DMS 273 (cell line): ENCODE measurements at regions not wholly inside any gene's neighbourhood (a gene's known extent, or its start where the extent isn't known, plus 50 kb on each side); places are given as distances from the start of the nearest gene placed in this dataset.
"Not testable (repeated sequence)": the region's sequence is repeated elsewhere in the genome, so short reads cannot be mapped to it uniquely, and the experiment has no call there.

Source experiments
- DNase-seq: peaks from one replicate; lab custom pipeline; 2025; ENCODE audit not compliant: unreplicated experiment; lab: John Stamatoyannopoulos, UW

DNA sequence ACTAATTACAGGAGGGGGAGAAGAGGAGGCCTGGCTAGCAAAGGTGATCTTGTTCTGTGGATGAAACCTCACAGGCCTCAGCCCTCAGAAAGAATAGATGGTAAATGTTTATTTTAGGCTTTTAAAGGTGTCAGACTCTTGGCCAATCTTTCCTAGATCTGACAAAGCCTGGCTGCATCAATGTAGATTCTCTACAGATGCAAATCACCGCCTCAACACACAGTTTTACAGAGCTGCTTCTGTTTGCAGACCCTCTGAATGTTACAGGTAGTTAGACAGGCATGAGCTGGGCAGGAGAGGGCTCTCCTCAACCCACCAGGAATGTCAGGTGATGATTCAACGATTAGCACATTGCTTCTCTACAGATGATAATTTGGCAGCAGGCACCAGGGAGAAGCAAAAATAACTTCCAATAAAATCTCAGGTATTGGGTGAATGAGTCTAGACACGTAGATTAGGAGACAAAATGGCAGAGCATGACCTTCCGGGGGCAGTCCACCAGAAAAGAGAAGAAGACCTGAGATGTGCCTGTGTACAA, 105.4 kb upstream of the VANGL1 start:
- DNase-seq: no peak

DNA sequence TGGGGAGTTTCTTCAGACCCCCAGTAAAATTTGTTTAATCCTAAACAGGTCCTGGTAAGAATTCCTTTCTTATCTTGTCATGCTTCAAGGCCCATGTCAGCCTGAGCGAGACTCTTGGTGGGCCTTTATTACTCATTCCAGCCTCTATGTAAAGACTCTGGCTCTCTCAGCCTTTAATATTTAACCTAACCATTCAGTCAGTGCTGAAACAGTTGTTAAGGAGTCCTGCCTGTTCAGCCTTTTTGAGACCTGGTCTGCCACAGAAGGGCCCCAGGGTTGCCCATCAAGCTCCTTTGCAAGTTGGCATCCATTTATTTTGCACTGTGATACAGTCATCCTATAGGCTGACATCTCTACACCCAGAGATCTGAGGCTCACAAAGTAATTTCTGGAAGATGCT, 107.7 kb upstream of the VANGL1 start:
- DNase-seq: no peak

DNA sequence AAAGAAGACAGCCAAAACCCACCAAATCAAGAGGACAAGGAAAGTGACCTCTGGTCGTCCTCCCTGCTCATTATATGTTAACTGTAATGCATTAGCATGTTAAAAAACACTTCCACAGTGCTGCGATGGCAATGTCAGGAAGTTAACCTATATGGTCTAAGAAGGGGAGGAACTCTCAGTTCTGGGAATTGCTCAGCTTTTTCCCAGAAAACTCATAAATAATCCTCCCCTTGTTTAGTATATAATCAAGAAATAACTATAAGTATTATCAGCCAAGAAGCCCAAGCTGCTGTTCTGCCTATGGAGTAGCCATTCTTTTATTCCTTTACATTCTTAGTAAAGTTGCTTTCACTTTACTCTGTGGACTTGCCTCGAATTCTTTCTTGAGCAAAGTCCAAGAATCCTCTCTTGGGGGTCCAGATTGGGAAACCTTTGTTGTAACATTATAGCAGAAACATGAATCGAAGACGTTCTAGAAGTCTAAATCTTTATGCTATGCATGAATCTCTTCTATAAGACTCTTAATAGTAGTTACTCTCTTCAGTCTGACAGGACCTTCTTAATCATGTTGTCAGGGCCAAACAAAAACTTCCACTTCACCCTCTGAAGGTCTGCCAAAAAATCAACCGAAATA, 110.0 kb upstream of the VANGL1 start:
- no peak for DNase-seq

DNA sequence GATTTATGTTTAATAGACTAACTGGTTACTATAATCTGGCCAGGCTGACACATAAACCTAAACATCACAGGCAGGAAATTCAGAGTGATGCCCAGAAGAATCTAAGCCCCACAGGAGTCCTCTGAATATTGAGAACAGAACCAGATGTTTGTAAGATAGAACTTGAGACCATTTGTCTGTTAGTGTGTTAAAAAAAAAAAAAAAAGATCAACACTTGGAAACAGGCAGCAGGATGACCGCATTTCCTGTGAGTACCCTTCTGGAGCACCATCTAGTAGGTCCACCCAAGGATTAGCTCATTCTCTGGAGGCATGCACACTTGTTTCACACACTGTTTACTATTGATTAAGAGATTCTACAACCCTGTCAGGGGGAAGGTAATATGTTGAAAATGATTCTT, 111.4 kb upstream of the VANGL1 start:
- DNase-seq: no peak

DNA sequence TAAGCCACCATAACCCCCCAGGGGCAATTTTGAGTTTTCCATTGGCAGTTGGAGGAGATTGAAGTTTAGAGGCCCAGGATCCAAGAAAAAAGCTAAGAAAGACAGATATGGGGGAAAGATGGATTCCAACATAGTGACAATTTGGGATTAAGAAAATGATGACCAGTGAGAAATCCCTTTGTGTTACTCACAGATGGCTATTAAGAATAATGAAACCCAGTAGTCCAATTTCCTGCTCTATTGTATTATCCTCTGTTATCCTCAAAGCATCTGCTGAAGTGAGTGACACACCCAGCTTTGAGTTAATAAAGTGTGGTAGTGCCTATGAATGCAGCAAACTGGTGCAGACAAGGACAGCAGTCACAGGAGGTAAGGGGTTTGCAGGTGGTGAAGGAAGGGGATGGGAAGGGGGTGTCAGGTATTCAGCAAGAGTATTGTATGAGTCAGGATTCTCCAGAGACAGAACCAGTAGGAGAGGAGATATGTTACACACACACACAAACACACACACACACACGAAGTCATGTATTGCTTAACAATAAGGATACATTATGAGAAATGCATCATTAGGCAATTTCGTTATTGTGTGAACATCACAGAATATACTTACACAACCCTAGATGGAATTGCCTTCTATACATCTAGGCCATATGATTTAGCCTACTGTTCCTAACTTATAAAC, 112.4 kb upstream of the VANGL1 start:
- no peak for DNase-seq

DNA sequence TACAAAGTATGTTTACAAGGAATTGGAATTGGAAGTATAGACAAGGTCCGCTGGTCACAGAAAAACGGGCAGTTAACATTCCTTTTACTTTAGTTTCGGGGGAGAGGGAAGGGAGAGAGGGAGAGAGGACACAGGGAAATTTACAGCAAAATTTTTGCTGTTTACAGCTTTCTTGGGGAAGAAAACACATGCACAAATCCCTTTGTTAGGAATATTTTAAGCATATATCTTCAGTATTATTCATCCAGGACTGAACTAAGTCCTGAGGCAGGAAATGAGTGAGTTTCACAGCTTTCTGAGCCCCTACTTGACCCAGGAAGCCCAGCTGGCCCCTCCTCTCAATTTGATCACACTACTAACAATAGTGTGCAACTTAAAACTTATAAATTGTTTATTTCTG, 113.4 kb upstream of the VANGL1 start:
- not testable (repeated sequence) for DNase-seq

DNA sequence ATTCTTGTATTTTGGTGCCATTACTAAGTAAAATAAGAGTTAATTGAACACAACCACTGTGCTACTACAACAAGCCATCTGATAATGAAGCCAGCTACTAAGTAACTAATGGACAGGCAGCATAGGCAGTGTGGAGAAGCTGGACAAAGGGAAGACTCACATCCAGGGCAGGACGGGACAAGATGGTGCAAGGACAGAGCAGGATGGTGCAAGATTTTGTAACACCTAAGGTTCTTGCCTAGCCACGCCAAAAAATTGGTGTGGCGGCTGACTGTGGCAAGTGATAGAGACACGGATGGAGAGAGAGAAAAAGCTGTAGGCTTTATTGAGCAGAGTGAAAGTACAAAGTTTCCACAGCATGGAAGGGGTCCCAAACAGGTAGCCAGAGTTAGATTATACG, 114.0 kb upstream of the VANGL1 start:
- DNase-seq: no peak

DNA sequence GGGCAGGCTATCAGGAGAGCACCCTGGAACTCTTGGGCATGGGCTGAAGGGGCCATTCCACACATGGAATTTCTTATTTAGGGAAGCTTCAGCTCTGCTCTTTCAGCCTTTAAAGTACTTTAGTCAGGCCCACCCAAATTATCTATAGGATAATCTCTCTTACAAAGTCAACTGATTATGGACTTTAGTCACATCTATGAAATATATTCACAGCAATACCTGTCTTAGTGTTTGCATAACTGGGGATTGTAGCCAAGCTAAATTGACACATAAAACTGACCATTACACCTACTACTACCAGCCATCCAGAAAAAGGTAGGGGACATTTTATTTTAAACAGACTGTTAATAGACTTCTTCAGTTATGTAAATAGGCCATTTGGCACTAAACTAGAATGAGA, 114.9 kb upstream of the VANGL1 start:
- no peak for DNase-seq

DNA sequence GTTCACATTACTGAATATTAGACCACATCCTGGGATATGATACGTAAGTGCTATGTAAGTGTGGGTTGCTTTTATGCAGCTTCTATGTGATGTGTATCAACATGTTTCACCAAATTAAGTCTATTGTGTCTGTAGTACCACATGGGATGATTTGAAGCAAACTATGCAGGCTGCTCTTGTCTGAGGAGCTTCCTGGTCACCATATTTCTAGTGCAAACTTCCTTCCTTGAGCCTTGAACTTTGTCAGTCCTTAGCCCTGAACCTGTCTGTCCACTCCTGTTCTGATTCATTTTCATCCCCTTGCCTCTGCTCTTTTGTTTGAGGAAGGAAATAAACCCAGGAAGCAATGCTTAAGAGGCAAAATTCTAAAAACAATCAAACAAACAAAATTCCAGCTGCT, 117.5 kb upstream of the VANGL1 start:
- no peak for DNase-seq

DNA sequence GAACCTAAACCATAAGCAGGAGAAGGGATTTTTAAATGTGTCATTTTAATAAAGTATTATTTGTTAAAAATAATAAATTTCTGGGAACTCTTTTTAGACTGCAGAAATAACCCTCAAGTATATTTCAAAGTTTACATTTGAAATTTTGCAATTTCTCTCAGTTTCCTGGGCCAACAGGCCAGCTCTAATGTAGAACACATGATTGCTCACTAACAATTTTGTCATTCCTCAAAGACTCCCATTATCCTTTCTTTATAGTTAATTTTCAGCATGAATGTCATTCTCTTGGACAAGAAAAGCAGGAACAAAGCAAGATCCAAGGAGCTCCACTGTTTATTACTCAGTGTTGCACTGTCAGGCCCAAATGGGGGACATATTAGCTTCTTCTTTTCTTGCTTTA, 119.4 kb upstream of the VANGL1 start:
- no peak for DNase-seq

DNA sequence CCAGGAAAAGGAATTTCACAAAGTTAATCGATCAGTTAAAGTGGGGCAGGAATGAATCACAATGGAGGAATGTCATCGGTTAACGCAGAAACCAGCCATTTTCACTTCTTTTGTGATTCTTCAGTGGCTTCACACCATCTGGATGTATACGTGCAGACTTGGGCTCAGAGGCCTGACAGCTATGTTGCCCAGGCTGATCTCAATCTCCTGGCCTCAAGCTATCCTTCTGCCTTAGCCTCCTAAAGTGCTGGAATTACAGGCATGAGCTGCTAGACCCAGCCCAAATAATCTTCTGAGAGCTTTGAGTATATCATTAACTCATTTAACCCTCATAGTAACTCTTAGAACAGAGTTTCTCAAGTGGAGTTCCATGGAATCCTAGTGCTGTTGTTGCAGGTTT, 126.5 kb upstream of the VANGL1 start:
- DNase-seq: no peak

DNA sequence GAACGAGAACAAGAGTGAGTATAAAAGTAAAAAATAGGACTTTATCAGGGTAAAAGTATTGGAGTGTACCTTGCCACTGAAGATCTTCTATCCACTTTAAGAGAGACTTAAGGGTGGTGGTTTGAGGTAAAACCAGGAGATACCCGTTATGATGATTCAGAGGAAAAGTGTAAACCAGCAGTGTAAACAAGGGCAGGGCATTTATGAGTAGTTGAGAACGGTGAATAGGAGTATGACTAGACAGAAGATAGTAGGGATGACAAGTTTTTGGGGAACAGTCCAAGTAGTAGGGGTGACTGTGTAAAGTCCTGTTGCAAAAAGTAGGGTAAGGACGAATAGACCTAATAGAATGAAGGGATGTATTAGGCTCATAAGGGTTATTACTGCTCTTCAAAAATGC, 131.5 kb upstream of the VANGL1 start:
- not testable (repeated sequence) for DNase-seq

DNA sequence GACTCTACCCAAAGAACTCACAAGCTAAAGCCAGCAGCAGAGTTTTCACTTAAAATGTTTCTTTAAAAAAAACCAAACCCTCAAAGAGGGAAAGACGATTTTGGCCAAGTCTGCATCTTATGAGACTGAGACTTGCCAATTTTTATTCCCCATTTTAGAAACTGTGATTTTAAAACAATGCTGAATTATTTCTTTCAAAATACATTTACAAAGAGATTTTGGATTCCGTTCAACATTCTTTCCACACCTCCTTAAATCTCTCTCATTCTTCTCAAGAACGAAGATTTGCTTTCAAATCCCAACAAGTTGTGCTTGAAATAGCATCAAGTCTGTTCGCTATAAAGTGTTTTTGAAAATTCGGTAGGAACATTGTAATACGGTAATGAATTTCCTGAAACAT, 133.9 kb upstream of the VANGL1 start:
- DNase-seq: no peak

DNA sequence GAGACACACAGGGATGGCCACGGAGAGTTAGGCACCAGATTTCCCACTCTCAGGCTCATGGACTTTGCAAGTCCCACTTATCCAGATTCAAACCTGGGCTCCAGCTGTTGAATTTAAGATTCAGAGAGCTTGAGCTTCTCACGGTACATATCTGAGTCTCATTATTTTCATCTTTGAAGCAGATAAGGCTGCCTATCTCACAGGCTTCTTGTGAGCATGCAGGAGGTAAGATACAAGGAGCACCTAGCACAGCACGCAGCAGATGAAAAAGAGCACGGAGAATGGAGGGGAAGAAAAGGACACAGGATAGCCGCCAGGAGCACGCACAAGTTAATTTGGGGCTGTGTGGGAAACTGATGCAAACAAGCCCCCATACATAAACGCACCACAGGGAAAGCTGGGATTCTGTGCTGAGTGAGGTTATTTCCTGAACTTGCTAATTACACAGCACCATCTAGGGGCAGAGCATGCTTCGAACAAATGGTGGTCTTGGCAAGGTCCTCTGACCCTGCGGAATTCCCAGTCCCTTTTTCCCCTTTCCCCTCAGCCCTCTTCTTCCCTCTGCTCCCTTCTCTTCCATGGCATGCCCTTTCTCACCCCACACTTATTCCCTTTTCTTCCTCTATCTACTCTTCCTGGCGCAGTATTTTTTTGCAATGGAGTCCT, 134.7 kb upstream of the VANGL1 start:
- peak; percentile 62 for DNase-seq

DNA sequence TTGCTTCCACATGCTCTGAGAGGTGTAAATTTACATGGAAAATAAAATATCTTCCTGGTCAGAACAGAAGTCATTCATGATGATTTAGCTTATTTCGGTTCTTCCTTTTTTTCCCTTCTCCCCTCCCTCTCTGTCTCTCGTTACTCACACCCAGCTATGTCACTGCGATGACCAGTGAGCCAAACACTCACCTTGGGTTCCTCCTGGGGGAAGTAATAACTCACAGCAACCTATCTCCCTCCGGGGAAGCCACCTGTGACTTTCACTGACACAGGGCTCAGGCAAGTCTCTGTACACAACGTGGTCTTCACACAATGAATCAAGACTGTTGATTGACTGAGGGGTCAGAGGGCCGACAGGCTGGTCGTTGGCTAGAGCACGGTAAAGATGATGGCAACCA, 135.3 kb upstream of the VANGL1 start:
- DNase-seq: no peak

DNA sequence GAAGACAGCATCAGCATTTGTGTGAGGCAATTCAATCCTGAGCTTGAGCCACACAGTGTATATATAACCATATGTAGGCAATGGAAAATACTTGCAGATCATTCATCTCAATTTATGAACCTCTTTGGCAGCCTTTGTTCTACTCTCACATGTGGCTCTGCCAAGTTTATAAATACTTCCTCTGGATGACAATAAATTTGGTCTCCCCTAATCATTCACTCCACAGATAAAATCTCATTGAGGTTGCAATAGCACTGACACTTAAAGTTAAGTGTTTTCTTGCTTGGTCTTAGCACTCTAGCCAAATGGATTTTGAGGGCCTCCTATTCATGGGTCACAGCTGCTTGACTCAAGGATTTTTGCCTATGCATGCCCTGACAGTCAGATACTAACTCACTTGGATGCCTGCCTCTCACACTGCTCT, 136.6 kb upstream of the VANGL1 start:
- DNase-seq: no peak

DNA sequence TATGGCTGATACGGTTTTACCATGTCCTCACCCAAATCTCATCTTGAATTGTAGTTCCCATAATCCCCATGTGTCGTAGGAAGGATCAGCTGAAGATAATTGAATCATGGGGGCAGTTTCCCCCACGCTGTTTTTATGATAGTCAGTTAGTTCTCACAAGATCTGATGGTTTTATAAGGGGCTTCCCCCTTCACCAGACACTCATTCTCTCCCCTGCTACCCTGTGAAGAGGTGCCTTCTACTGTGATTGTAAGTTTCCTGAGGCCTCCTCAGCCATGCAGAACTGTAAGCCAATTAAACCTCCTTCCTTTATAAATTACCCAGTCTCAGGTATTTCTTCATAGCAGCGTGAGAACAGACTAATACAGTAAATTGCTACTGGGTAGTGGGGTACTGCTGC, 139.6 kb upstream of the VANGL1 start:
- not testable (repeated sequence) for DNase-seq

DNA sequence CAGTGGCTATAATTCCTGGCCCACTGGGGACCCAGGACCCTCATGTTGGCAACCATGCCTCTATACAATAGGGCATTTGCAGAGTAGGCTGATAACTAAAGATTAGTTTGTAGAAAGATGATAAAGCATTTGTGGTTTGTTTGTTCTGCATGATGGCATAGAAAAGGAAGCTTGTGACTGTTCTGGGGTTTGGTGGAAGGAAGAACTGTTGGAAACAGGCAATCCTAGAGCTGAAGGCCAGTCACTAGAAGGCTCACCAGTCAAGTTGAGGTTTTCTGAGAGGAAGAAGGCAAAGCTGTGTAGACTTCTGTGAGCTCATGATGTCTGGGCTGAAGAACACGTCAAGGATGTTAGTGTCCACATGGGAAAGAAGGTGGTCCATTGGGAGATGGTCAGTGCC, 140.3 kb upstream of the VANGL1 start:
- DNase-seq: no peak

DNA sequence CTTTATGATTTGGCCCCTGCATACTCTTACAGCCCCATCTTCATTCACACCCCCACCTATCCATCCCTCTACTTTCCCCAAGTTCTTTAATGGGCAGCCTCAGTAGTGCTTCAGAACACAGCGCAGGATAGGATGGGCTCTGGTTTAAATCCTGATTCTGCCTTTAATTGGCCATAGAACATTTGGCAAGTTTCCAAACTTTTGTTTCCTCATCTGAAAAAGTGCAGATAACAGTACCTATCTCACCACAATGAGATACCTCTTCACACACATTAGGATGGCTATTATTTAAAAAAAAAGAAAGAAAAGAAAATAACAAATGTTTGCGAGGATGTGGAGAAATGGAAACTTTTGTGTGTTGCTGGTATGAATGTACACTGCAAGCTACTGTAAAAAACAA, 142.5 kb upstream of the VANGL1 start:
- no peak for DNase-seq

DNA sequence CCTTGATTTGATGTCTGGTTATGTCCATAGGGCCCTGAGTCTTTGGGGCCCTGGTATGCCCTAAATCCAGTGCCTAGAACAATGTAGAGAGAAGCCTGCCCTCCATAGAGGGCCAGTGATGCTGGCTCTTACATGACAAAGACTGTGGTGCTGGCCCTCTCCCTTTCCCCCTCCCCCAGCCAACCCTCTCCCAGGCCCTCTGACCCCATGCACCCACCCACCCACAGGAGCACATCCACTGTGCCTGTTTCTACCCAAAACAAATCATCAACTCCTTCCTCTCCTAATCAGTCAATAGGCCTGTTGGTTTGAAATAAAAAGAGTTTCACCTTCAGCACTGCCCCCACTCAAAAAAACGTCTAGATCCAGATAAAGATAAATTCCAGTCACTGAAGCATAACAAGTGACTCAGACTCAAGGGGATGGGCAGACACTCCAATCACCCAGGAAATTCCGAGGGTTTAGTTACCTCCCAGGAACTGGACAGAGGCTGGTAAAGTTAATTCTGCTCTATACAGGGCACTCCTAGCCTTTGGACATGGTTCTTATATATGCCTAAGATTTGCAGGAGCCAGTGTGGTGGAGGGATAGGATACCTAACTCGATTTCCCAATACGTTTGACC, 144.8 kb upstream of the VANGL1 start:
- no peak for DNase-seq

DNA sequence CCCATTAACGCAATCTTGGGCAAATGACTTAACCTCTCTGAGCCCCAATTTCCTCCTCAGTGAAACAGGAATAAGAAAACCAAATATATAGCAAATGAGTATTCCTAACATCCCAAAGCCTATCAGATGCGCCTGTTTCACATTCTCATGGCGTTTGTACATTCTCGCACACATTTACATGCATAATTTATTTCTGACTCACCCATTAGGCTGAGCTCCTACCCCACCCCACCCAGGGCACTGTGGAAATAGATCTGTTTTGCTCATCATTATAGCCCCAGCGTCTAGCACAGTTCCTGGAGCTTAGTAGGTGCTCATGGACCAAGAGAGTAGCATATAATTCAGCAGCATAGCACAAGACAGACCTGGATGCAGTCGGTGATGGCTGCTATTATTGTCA, 146.1 kb upstream of the VANGL1 start:
- DNase-seq: no peak

DNA sequence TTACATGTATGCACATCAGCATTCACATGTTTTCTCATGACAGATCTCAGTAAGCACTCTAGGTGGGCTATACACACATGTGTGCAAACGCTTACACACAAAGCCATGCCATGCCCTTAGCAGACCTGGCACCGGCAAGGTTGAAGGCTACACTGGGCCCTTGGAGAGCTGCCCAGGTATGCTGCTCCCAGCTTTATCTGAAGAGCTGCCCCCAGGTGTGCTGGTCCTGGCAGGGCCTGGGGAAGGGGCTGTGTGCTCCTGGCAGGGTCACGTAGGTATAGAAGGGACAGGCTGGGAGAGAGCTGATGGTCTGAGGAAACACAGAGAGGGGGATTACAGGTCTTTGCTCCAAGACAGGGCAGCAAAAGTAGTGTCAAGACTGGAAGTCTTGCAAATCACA, 146.7 kb upstream of the VANGL1 start:
- DNase-seq: no peak
